Hepatocyte (in vitro differentiated cells): ENCODE measurements at regions not wholly inside any gene's neighbourhood (a gene's known extent, or its start where the extent isn't known, plus 50 kb on each side); places are given as distances from the start of the nearest gene placed in this dataset.

Experiments
- DNase-seq: peaks from one replicate; pipeline ENCODE4 v3.0.0-alpha.2; 2016; ENCODE audit warnings: low spot score
- H2AFZ ChIP-seq: fragments of 200-600 bp; sonication (generic); 2 replicates; pipeline ENCODE4 v1.6.0; 2016; ENCODE audit warnings: antibody characterized with exemption, mild to moderate bottlenecking
- H3K27ac ChIP-seq: fragments of 200-600 bp; sonication (generic); 2 replicates; pipeline ENCODE4 v1.5.1; 2016; ENCODE audit warnings: mild to moderate bottlenecking
- H3K27me3 ChIP-seq: fragments of 200-600 bp; sonication (generic); 2 replicates; pipeline ENCODE4 v1.6.1; 2016
- H3K36me3 ChIP-seq: fragments of 200-600 bp; sonication (generic); replicated peaks from 2 replicates; pipeline ENCODE4 v1.5.1; 2016; ENCODE audit warnings: low read depth; ENCODE audit not compliant: insufficient read depth
- H3K4me1 ChIP-seq: fragments of 200-600 bp; sonication (generic); 2 replicates; pipeline ENCODE4 v1.5.1; 2016; ENCODE audit warnings: mild to moderate bottlenecking, moderate library complexity; ENCODE audit not compliant: insufficient read depth
- H3K4me2 ChIP-seq: fragments of 200-600 bp; sonication (generic); 2 replicates; pipeline ENCODE4 v1.6.0; 2016
- H3K4me3 ChIP-seq: fragments of 200-600 bp; sonication (generic); 2 replicates; pipeline ENCODE4 v1.5.1; 2016; ENCODE audit warnings: mild to moderate bottlenecking
- H3K79me2 ChIP-seq: fragments of 200-600 bp; sonication (generic); 2 replicates; pipeline ENCODE4 v1.6.0; 2017; ENCODE audit warnings: mild to moderate bottlenecking
- H3K9me2 ChIP-seq: fragments of 200-600 bp; sonication (generic); replicated peaks from 2 replicates; pipeline ENCODE4 v1.6.0; 2017; ENCODE audit warnings: mild to moderate bottlenecking; ENCODE audit not compliant: insufficient read depth
- H3K9me3 ChIP-seq: fragments of 200-600 bp; sonication (generic); 2 replicates; pipeline ENCODE4 v1.5.1; 2016; ENCODE audit warnings: low read depth, mild to moderate bottlenecking
- H4K20me1 ChIP-seq: fragments of 200-600 bp; sonication (generic); 2 replicates; pipeline ENCODE4 v1.6.0; 2016; ENCODE audit warnings: mild to moderate bottlenecking; ENCODE audit not compliant: insufficient read depth, poor library complexity, severe bottlenecking
- EZH2 ChIP-seq: fragments of 200-600 bp; sonication (generic); IDR thresholded peaks from 2 replicates; pipeline ENCODE4 v1.6.1; 2016; ENCODE audit warnings: antibody characterized with exemption, mild to moderate bottlenecking, borderline replicate concordance
- EZH2phosphoT487 ChIP-seq: fragments of 200-600 bp; sonication (generic); IDR thresholded peaks from one replicate; pipeline ENCODE4 v1.6.1; 2018; ENCODE audit warnings: antibody characterized with exemption, mild to moderate bottlenecking, low read depth, moderate library complexity; ENCODE audit not compliant: unreplicated experiment, severe bottlenecking
- WGBS: methylation state at CpG from one replicate; pipeline ENCODE4 v1.1.6; 2016; ENCODE audit warnings: low lambda C conversion rate; ENCODE audit errors: missing lambda C conversion rate; 5-methylcytosine and 5-hydroxymethylcytosine counted together
- TF ChIP-seq, protein P1 (sequence below): fragments of 200-600 bp; sonication (generic); IDR thresholded peaks from 2 replicates; pipeline ENCODE4 v1.5.1; 2016; ENCODE audit warnings: antibody characterized with exemption, mild to moderate bottlenecking; ENCODE audit not compliant: poor library complexity

GRCh38 chr14:30417121-30417520, 141.8 kb upstream of the G2E3 start:
- no peaks in the 10 kb centered on the region for H3K4me1 ChIP-seq
- H3K9me3 ChIP-seq, result no peaks in the 10 kb centered on the region
- no peaks in the 10 kb centered on the region for H3K27me3 ChIP-seq
- no peak for TF ChIP-seq EZH2phosphoT487
- TF ChIP-seq, protein P1, sequence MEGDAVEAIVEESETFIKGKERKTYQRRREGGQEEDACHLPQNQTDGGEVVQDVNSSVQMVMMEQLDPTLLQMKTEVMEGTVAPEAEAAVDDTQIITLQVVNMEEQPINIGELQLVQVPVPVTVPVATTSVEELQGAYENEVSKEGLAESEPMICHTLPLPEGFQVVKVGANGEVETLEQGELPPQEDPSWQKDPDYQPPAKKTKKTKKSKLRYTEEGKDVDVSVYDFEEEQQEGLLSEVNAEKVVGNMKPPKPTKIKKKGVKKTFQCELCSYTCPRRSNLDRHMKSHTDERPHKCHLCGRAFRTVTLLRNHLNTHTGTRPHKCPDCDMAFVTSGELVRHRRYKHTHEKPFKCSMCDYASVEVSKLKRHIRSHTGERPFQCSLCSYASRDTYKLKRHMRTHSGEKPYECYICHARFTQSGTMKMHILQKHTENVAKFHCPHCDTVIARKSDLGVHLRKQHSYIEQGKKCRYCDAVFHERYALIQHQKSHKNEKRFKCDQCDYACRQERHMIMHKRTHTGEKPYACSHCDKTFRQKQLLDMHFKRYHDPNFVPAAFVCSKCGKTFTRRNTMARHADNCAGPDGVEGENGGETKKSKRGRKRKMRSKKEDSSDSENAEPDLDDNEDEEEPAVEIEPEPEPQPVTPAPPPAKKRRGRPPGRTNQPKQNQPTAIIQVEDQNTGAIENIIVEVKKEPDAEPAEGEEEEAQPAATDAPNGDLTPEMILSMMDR, result no peak
- TF ChIP-seq EZH2, result no peak
- no peak overlapping the region for H2AFZ ChIP-seq
- H4K20me1 ChIP-seq, result no peaks in the 10 kb centered on the region
- 89% methylated on average over 1 of the region's 1 CpG for WGBS
- no peaks in the 10 kb centered on the region for H3K36me3 ChIP-seq
- no peak overlapping the region for H3K27ac ChIP-seq
- H3K9me2 ChIP-seq, result no peaks in the 10 kb centered on the region
- no peak overlapping the region for H3K4me2 ChIP-seq
- no peaks in the 10 kb centered on the region for H3K79me2 ChIP-seq
- DNase-seq, result no peak
- no peak overlapping the region for H3K4me3 ChIP-seq

DNA sequence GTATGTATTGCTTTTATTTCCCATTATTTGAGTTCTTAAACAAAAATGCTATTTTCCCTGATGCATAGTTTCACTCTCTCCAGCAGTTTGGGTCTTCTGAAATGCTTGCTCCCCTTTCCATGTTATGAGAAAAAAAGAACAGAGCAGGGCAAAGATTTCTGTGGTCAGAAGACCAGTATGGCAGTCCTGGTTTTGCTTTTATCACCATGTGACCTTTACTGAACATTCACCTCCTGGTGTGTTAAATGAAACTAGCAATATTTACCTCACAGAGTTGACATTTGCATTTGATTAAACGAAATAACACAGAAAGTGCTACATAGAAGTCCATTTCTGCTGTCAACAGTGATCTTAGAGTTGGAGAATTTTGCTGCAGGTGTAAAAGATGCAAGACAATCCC, 141.0 kb upstream of the G2E3 start:
- no peak overlapping the region for H2AFZ ChIP-seq
- no peaks in the 10 kb centered on the region for H3K9me3 ChIP-seq
- H3K36me3 ChIP-seq, result no peaks in the 10 kb centered on the region
- H3K79me2 ChIP-seq, result no peaks in the 10 kb centered on the region
- no peaks in the 10 kb centered on the region for H3K9me2 ChIP-seq
- no peak overlapping the region for H3K4me3 ChIP-seq
- H3K4me2 ChIP-seq, result no peak overlapping the region
- no peaks in the 10 kb centered on the region for H3K27me3 ChIP-seq
- H3K4me1 ChIP-seq, result no peaks in the 10 kb centered on the region
- TF ChIP-seq EZH2 (no peak), EZH2phosphoT487 (no peak)
- TF ChIP-seq, protein P1, result no peak
- no peak overlapping the region for H3K27ac ChIP-seq
- H4K20me1 ChIP-seq, result no peaks in the 10 kb centered on the region
- DNase-seq, result no peak
- 48% methylated on average over 1 of the region's 1 CpG for WGBS

- H3K9me3 ChIP-seq, result no peaks in the 10 kb centered on the region
- DNase-seq, result no peak
- H2AFZ ChIP-seq, result no peak overlapping the region
- H3K4me3 ChIP-seq, result no peak overlapping the region
- no peaks in the 10 kb centered on the region for H3K79me2 ChIP-seq
- H4K20me1 ChIP-seq, result no peaks in the 10 kb centered on the region
- no peaks in the 10 kb centered on the region for H3K4me1 ChIP-seq
- H3K9me2 ChIP-seq, result no peaks in the 10 kb centered on the region
- H3K27ac ChIP-seq, result no peak overlapping the region
- no peaks in the 10 kb centered on the region for H3K36me3 ChIP-seq
- TF ChIP-seq, protein P1, result no peak
- no peak for TF ChIP-seq EZH2
- no peak for TF ChIP-seq EZH2phosphoT487
- H3K27me3 ChIP-seq, result no peaks in the 10 kb centered on the region
- no peak overlapping the region for H3K4me2 ChIP-seq
These were observed 139.9 kb upstream of the G2E3 start for GRCh38 chr14:30419037-30419436.

DNA sequence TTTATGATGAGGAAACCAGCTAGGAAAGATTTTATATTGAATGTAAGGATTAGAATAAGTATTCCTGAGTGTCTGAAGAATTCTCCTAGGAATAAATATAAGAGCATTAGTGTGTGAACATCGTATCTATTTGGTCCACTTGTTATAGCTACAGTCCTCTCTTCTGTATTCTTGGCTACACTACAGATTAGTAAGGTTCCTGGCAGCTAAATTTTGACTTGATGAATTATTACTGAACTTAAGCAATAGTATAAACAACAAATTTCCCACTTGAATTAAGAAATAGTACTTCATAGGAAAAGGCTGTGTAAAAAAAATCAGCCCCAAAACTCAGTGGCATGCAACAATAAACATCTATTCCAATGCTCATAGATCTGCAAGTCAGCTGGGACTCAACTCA, 138.4 kb upstream of the G2E3 start:
- H3K36me3 ChIP-seq, result no peaks in the 10 kb centered on the region
- no peak overlapping the region for H3K4me3 ChIP-seq
- WGBS, result 0% methylated on average over 1 of the region's 1 CpG
- H3K9me2 ChIP-seq, result no peaks in the 10 kb centered on the region
- H3K4me1 ChIP-seq, result no peaks in the 10 kb centered on the region
- no peak overlapping the region for H3K27ac ChIP-seq
- no peak for TF ChIP-seq EZH2phosphoT487
- no peak for TF ChIP-seq EZH2
- TF ChIP-seq, protein P1, result no peak
- H3K4me2 ChIP-seq, result no peak overlapping the region
- no peak for DNase-seq
- H4K20me1 ChIP-seq, result no peaks in the 10 kb centered on the region
- no peaks in the 10 kb centered on the region for H3K27me3 ChIP-seq
- H2AFZ ChIP-seq, result no peak overlapping the region
- H3K79me2 ChIP-seq, result no peaks in the 10 kb centered on the region
- H3K9me3 ChIP-seq, result no peaks in the 10 kb centered on the region
